GM23338 (cell line): ENCODE measurements at regions not wholly inside any gene's neighbourhood (a gene's known extent, or its start where the extent isn't known, plus 50 kb on each side); places are given as distances from the start of the nearest gene placed in this dataset.

ENCODE experiments used
- ATAC-seq: fragments of 200-7000 bp; cut with Tn5 transposase; 3 replicates; pipeline ENCODE4 v1.9.1; 2020
- DNase-seq: peaks from one replicate; pipeline ENCODE4 v3.0.0-alpha.2; 2015; ENCODE audit warnings: low spot score
- H2AFZ ChIP-seq: fragments of 200-600 bp; sonication (generic); 2 replicates; pipeline ENCODE4 v1.8.0; 2016; ENCODE audit warnings: antibody characterized with exemption, mild to moderate bottlenecking, moderate library complexity
- H3F3A ChIP-seq: fragments of 200-600 bp; sonication (generic); replicated peaks from 2 replicates; pipeline ENCODE4 v1.8.0; 2017; ENCODE audit warnings: antibody characterized with exemption, mixed run types, low read depth
- H3K27ac ChIP-seq: fragments of 200-600 bp; sonication (generic); 2 replicates; pipeline ENCODE4 v1.6.1; 2016; ENCODE audit warnings: low read depth
- H3K27me3 ChIP-seq: fragments of 200-600 bp; sonication (generic); 2 replicates; pipeline ENCODE4 v1.8.0; 2016; ENCODE audit warnings: mild to moderate bottlenecking, mixed run types, moderate library complexity; ENCODE audit not compliant: insufficient read depth
- H3K36me3 ChIP-seq: fragments of 200-600 bp; sonication (generic); 2 replicates; pipeline ENCODE4 v1.8.0; 2016; ENCODE audit warnings: mild to moderate bottlenecking; ENCODE audit not compliant: insufficient read depth
- H3K4me1 ChIP-seq: fragments of 200-600 bp; sonication (generic); 2 replicates; pipeline ENCODE4 v1.8.0; 2016; ENCODE audit warnings: mild to moderate bottlenecking, moderate library complexity; ENCODE audit not compliant: insufficient read depth
- H3K4me2 ChIP-seq: fragments of 200-600 bp; sonication (generic); 2 replicates; pipeline ENCODE4 v1.7.1; 2017; ENCODE audit warnings: mixed run types
- H3K4me3 ChIP-seq: fragments of 200-600 bp; sonication (generic); 2 replicates; pipeline ENCODE4 v1.6.1; 2016; ENCODE audit warnings: mixed run types
- H3K79me2 ChIP-seq: fragments of 200-600 bp; sonication (generic); replicated peaks from 2 replicates; pipeline ENCODE4 v1.8.0; 2017; ENCODE audit warnings: mild to moderate bottlenecking; ENCODE audit not compliant: insufficient read depth
- H3K9me2 ChIP-seq: fragments of 200-600 bp; sonication (generic); 2 replicates; pipeline ENCODE4 v1.8.0; 2017; ENCODE audit not compliant: insufficient read depth
- H4K20me1 ChIP-seq: fragments of 200-600 bp; sonication (generic); replicated peaks from 2 replicates; pipeline ENCODE4 v1.8.0; 2017; ENCODE audit warnings: mild to moderate bottlenecking; ENCODE audit not compliant: insufficient read depth
- H3K27ac Mint-ChIP-seq: 2 replicates; pipeline ENCODE4 v1.8.0; 2020; ENCODE audit warnings: inconsistent platforms, mild to moderate bottlenecking, moderate library complexity, mixed read lengths
- H3K27me3 Mint-ChIP-seq: 3 replicates; pipeline ENCODE4 v1.8.0; 2022; ENCODE audit warnings: low read depth, mild to moderate bottlenecking, moderate library complexity, mixed read lengths, inconsistent platforms; ENCODE audit not compliant: insufficient read depth, poor library complexity
- H3K36me3 Mint-ChIP-seq: 3 replicates; pipeline ENCODE4 v1.8.0; 2021; ENCODE audit warnings: low read depth, mild to moderate bottlenecking, inconsistent platforms, moderate library complexity, mixed read lengths
- H3K4me1 Mint-ChIP-seq: 3 replicates; pipeline ENCODE4 v1.8.0; 2020; ENCODE audit warnings: mild to moderate bottlenecking, inconsistent platforms, mixed read lengths
- H3K4me3 Mint-ChIP-seq: 3 replicates; pipeline ENCODE4 v1.8.0; 2021; ENCODE audit warnings: moderate library complexity, mild to moderate bottlenecking, inconsistent platforms, mixed read lengths
- H3K9me3 Mint-ChIP-seq: 3 replicates; pipeline ENCODE4 v1.8.0; 2020; ENCODE audit warnings: moderate library complexity, mild to moderate bottlenecking, inconsistent platforms, mixed read lengths
- EZH2 ChIP-seq: fragments of 200-600 bp; sonication (generic); IDR thresholded peaks from one replicate; pipeline ENCODE4 v1.8.0; 2017; ENCODE audit warnings: antibody characterized with exemption, mild to moderate bottlenecking, low read depth; ENCODE audit not compliant: unreplicated experiment
- POLR2AphosphoS5 ChIP-seq: IDR thresholded peaks from 2 replicates; pipeline ENCODE4 v1.6.1; 2016; ENCODE audit warnings: antibody characterized with exemption, low read depth
- STAT1 ChIP-seq: IDR thresholded peaks from one replicate; pipeline ENCODE4 v1.6.1; 2016; ENCODE audit warnings: antibody characterized with exemption; ENCODE audit not compliant: unreplicated experiment
- TF ChIP-seq, protein P1 (sequence below): fragments of 250-450 bp; sonication (Bioruptor Pico); IDR thresholded peaks from 2 replicates; pipeline ENCODE4 v1.5.0; 2020; ENCODE audit warnings: mild to moderate bottlenecking, moderate library complexity
- TF ChIP-seq, protein P2 (sequence below): IDR thresholded peaks from 2 replicates; pipeline ENCODE4 v1.6.1; 2016; ENCODE audit warnings: antibody characterized with exemption

DNA sequence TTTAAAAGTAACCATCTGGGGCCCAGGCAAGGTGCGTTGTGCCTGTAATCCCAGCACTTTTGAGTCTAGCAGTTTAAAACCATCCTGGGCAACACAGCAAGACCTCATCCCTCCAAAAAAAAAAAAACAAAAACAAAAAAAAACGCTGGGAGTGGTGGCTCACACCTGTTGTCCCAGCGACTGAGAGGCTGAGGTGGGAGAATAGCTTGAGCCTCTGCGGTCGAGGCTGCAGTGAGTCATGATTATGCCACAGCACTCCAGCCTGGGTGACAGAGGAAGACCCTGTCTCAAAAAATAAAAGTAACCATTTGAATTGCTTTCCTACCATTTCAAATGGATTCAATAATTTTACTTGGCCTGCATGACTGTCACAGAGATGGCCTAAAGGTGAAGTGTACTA, 186.5 kb upstream of the ATP2B1 start (continued):
- TF ChIP-seq, protein P1, sequence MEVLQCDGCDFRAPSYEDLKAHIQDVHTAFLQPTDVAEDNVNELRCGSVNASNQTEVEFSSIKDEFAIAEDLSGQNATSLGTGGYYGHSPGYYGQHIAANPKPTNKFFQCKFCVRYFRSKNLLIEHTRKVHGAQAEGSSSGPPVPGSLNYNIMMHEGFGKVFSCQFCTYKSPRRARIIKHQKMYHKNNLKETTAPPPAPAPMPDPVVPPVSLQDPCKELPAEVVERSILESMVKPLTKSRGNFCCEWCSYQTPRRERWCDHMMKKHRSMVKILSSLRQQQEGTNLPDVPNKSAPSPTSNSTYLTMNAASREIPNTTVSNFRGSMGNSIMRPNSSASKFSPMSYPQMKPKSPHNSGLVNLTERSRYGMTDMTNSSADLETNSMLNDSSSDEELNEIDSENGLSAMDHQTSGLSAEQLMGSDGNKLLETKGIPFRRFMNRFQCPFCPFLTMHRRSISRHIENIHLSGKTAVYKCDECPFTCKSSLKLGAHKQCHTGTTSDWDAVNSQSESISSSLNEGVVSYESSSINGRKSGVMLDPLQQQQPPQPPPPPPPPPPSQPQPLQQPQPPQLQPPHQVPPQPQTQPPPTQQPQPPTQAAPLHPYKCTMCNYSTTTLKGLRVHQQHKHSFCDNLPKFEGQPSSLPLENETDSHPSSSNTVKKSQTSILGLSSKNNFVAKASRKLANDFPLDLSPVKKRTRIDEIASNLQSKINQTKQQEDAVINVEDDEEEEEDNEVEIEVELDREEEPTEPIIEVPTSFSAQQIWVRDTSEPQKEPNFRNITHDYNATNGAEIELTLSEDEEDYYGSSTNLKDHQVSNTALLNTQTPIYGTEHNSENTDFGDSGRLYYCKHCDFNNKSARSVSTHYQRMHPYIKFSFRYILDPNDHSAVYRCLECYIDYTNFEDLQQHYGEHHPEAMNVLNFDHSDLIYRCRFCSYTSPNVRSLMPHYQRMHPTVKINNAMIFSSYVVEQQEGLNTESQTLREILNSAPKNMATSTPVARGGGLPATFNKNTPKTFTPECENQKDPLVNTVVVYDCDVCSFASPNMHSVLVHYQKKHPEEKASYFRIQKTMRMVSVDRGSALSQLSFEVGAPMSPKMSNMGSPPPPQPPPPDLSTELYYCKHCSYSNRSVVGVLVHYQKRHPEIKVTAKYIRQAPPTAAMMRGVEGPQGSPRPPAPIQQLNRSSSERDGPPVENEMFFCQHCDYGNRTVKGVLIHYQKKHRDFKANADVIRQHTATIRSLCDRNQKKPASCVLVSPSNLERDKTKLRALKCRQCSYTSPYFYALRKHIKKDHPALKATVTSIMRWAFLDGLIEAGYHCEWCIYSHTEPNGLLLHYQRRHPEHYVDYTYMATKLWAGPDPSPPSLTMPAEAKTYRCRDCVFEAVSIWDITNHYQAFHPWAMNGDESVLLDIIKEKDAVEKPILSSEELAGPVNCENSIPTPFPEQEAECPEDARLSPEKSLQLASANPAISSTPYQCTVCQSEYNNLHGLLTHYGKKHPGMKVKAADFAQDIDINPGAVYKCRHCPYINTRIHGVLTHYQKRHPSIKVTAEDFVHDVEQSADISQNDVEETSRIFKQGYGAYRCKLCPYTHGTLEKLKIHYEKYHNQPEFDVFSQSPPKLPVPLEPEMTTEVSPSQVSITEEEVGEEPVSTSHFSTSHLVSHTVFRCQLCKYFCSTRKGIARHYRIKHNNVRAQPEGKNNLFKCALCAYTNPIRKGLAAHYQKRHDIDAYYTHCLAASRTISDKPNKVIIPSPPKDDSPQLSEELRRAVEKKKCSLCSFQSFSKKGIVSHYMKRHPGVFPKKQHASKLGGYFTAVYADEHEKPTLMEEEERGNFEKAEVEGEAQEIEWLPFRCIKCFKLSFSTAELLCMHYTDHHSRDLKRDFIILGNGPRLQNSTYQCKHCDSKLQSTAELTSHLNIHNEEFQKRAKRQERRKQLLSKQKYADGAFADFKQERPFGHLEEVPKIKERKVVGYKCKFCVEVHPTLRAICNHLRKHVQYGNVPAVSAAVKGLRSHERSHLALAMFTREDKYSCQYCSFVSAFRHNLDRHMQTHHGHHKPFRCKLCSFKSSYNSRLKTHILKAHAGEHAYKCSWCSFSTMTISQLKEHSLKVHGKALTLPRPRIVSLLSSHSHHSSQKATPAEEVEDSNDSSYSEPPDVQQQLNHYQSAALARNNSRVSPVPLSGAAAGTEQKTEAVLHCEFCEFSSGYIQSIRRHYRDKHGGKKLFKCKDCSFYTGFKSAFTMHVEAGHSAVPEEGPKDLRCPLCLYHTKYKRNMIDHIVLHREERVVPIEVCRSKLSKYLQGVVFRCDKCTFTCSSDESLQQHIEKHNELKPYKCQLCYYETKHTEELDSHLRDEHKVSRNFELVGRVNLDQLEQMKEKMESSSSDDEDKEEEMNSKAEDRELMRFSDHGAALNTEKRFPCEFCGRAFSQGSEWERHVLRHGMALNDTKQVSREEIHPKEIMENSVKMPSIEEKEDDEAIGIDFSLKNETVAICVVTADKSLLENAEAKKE (CRISPR knock-in tag), result no peak

DNA sequence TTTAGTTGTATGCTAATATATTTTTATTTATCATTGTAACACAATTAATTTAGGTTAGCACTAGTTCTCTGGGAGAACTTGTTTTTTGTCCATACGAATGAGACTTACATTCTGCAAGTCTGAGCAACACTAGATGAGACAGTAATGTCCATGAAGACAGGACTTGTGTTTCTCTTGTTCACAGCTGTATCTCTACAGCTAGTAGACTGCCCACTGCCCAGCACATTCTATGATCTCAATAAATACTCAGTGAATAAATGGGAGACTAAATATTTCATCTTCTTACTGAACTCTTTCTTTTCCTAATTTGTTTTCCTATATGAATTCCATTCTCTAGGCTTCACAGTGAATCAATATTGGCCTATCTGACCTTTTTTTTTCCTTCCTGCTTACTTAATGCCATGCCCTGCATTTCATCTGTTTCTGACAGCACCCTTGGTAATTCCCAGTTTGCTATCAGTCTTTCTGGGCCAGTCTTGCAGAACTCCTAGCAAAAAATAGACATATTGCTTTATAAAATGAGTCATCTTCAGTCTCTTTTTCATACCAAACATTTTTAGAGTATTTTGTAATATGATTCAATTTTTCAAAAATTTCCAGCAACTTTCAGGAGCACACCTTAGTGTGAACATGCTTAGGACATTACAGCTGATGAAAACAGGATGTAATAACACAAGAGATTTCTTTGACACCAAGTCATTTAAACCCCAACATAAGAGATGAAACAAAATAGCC, 185.5 kb upstream of the ATP2B1 start:
- H3K4me3 Mint-ChIP-seq, result no peak overlapping the region
- ATAC-seq (no peak), DNase-seq (no peak)
- H3K27me3 Mint-ChIP-seq, result no peaks in the 10 kb centered on the region
- Histone ChIP-seq H3F3A (no peaks in the 10 kb centered on the region), H3K27ac (no peak overlapping the region), H3K9me2 (peaks cover 10% of the 10 kb centered on the region), H2AFZ (no peak overlapping the region), H3K4me2 (no peak overlapping the region), H3K79me2 (no peaks in the 10 kb centered on the region), H3K4me3 (no peak overlapping the region), H3K36me3 (no peaks in the 10 kb centered on the region), H4K20me1 (no peaks in the 10 kb centered on the region), H3K4me1 (peaks cover 5% of the 10 kb centered on the region), H3K27me3 (no peaks in the 10 kb centered on the region)
- peaks cover 4% of the 10 kb centered on the region; the same call in 1 of the 3 replicates for H3K36me3 Mint-ChIP-seq
- H3K27ac Mint-ChIP-seq, result no peak overlapping the region
- H3K9me3 Mint-ChIP-seq, result peaks cover 5% of the 10 kb centered on the region; the same call in 2 of the 3 replicates
- peaks cover 3% of the 10 kb centered on the region; the same call in 2 of the 3 replicates for H3K4me1 Mint-ChIP-seq
- no peak for TF ChIP-seq EZH2
- no peak for TF ChIP-seq POLR2AphosphoS5
- TF ChIP-seq STAT1, result no peak
- TF ChIP-seq, protein P1 (CRISPR knock-in tag), result no peak
- TF ChIP-seq, protein P2, sequence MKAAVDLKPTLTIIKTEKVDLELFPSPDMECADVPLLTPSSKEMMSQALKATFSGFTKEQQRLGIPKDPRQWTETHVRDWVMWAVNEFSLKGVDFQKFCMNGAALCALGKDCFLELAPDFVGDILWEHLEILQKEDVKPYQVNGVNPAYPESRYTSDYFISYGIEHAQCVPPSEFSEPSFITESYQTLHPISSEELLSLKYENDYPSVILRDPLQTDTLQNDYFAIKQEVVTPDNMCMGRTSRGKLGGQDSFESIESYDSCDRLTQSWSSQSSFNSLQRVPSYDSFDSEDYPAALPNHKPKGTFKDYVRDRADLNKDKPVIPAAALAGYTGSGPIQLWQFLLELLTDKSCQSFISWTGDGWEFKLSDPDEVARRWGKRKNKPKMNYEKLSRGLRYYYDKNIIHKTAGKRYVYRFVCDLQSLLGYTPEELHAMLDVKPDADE, result no peak
